K562 (cell line): ENCODE measurements at regions not wholly inside any gene's neighbourhood (a gene's known extent, or its start where the extent isn't known, plus 50 kb on each side); places are given as distances from the start of the nearest gene placed in this dataset.

Experiments
- ATAC-seq: fragments of 200-7000 bp; cut with Tn5 transposase; 3 replicates; pipeline ENCODE4 v1.9.1; 2020; ENCODE audit warnings: moderate library complexity
- BruUV-seq: library from RNA; stranded (reverse); fragments of 400-500 nt; replicated peaks from 2 replicates; lab custom pipeline; 2021; lab: Mats Ljungman, UMichigan
- CTCF ChIA-PET: fragments of 300-600 bp; formaldehyde crosslinking; extraction: SDS; loops from one replicate; lab custom pipeline; 2021; ENCODE audit warnings: low intra/inter-chr PET ratio; lab: Yijun Ruan, JAX
- POLR2A ChIA-PET: fragments of 300-600, 350-650 bp; sonication (Branson Sonifier 250); formaldehyde crosslinking; extraction: SDS; loops from one replicate; lab custom pipeline; 2021; ENCODE audit warnings: antibody characterized with exemption, inconsistent platforms; lab: Yijun Ruan, JAX
- DNase-seq, 4 experiments: peaks; one replicate each; pipeline versions ENCODE4 v3.0.0 to v3.0.0-alpha.2; 2011 to 2018; ENCODE audit warnings: low spot score in 3 of 4, mixed read lengths in 3 of 4; ENCODE audit errors: extremely low read depth in 1 of 4
- FAIRE-seq: peaks from 2 replicates; lab custom pipeline; 2011; peaks lifted over from hg19 to GRCh38; lab: Jason Lieb, UNC
- H2AFZ ChIP-seq: 2 replicates; pipeline ENCODE4 v1.6.0; 2011; ENCODE audit warnings: low read depth, low read length, control low read depth, inconsistent platforms
- H3K27ac ChIP-seq: fragments of 200-600 bp; 3 replicates; pipeline ENCODE4 v1.8.0; 2011; ENCODE audit warnings: low read depth, mild to moderate bottlenecking, control low read depth, inconsistent platforms, low read length, moderate library complexity, mixed read lengths; ENCODE audit errors: extremely low read depth
- H3K27me3 ChIP-seq, 2 experiments: fragments of 300-600 bp in 1 of 2; 2 replicates in 1 of 2; 3 replicates in 1 of 2; pipeline versions ENCODE4 v1.6.0 to v1.8.0; 2011; ENCODE audit warnings: inconsistent platforms in 2 of 2, low read length in 2 of 2, mild to moderate bottlenecking in 1 of 2, mixed read lengths in 1 of 2, moderate library complexity in 1 of 2; ENCODE audit not compliant: control insufficient read depth in 2 of 2, insufficient read depth in 2 of 2
- H3K36me3 ChIP-seq: fragments of 300-600 bp; 3 replicates; pipeline ENCODE4 v1.8.0; 2011; ENCODE audit warnings: mild to moderate bottlenecking, low read length, inconsistent platforms; ENCODE audit not compliant: control insufficient read depth, insufficient read depth
- H3K4me1 ChIP-seq, 2 experiments: fragments of 200-600 bp in 1 of 2; replicated peaks in 1 of 2; 2 replicates in 1 of 2; 3 replicates in 1 of 2; pipeline versions ENCODE4 v1.5.1 to v1.8.0; 2011; ENCODE audit warnings: inconsistent platforms in 2 of 2, low read length in 2 of 2, mild to moderate bottlenecking in 1 of 2, mixed read lengths in 1 of 2, moderate library complexity in 1 of 2; ENCODE audit not compliant: control insufficient read depth in 2 of 2, insufficient read depth in 2 of 2
- H3K4me2 ChIP-seq: 2 replicates; pipeline ENCODE4 v1.6.1; 2011; ENCODE audit warnings: low read length, control low read depth, inconsistent platforms, mixed read lengths; ENCODE audit not compliant: insufficient read depth
- H3K4me3 ChIP-seq: fragments of 200-600 bp; sonication (generic), shearing (Covaris generic); 2 replicates; pipeline ENCODE4 v1.5.1; 2016; ENCODE audit warnings: control low read depth, inconsistent platforms
- H3K79me2 ChIP-seq: fragments of 200-600 bp; 3 replicates; pipeline ENCODE4 v1.8.0; 2011; ENCODE audit warnings: low read length, inconsistent platforms; ENCODE audit not compliant: control insufficient read depth, insufficient read depth
- H3K9ac ChIP-seq, 2 experiments: 2 replicates each; pipeline versions ENCODE4 v1.6.0 to v1.6.1; 2011; ENCODE audit warnings: low read depth in 2 of 2, low read length in 2 of 2, control low read depth in 1 of 2, inconsistent platforms in 1 of 2, mild to moderate bottlenecking in 1 of 2, mixed read lengths in 1 of 2; ENCODE audit not compliant: insufficient read depth in 1 of 2
- H3K9me1 ChIP-seq: one replicate; pipeline ENCODE4 v1.6.0; 2011; ENCODE audit warnings: inconsistent platforms, mild to moderate bottlenecking, low read length, moderate library complexity; ENCODE audit not compliant: control insufficient read depth, insufficient read depth
- H3K9me3 ChIP-seq: replicated peaks from 2 replicates; pipeline ENCODE4 v1.5.1; 2011; ENCODE audit warnings: low read depth, low read length, inconsistent platforms; ENCODE audit not compliant: control insufficient read depth, insufficient read depth
- H4K20me1 ChIP-seq: replicated peaks from 2 replicates; pipeline ENCODE4 v1.6.1; 2011; ENCODE audit warnings: low read length, inconsistent platforms, mixed read lengths; ENCODE audit not compliant: control insufficient read depth, insufficient read depth
- MCM5 ChIP-seq: fragments of 450-650 bp; IDR thresholded peaks from 2 replicates; pipeline ENCODE4 v1.6.1; 2016; ENCODE audit warnings: low read depth
- MITF ChIP-seq: IDR thresholded peaks from 2 replicates; pipeline ENCODE4 v1.6.1; 2014; ENCODE audit warnings: antibody characterized with exemption
- MTF1 ChIP-seq: fragments of 250-450 bp; sonication (Bioruptor Pico); IDR thresholded peaks from 2 replicates; pipeline ENCODE4 v1.9.0; 2021; ENCODE audit warnings: moderate library complexity, mild to moderate bottlenecking, inconsistent platforms, borderline replicate concordance
- PHTF2 ChIP-seq: fragments of 250-450 bp; sonication (Bioruptor Pico); IDR thresholded peaks from 2 replicates; pipeline ENCODE4 v1.5.0; 2021; ENCODE audit warnings: mild to moderate bottlenecking
- SLC30A9 ChIP-seq: fragments of 250-450 bp; sonication (Bioruptor Pico); IDR thresholded peaks from 2 replicates; pipeline ENCODE4 v1.8.0; 2022; ENCODE audit warnings: mild to moderate bottlenecking, moderate library complexity
- U2AF1 ChIP-seq: fragments of 200-400 bp; formaldehyde crosslinking; optimal IDR thresholded peaks from 2 replicates; pipeline ENCODE3; 2017; ENCODE audit warnings: mild to moderate bottlenecking, low read depth, low read length, moderate library complexity
- ZKSCAN8 ChIP-seq: fragments of 200-800 bp; sonication (Bioruptor generic); IDR thresholded peaks from 2 replicates; pipeline ENCODE4 v1.6.1; 2016; ENCODE audit warnings: missing genetic modification characterization, missing compliant biosample characterization
- ZNF785 ChIP-seq: fragments of 250-450 bp; sonication (Bioruptor Pico); IDR thresholded peaks from 2 replicates; pipeline ENCODE4 v1.4.0; 2020; ENCODE audit warnings: mild to moderate bottlenecking
- ZNF79 ChIP-seq: fragments of 250-450 bp; sonication (Bioruptor Pico); IDR thresholded peaks from 2 replicates; pipeline ENCODE4 v1.4.0; 2020; ENCODE audit warnings: low read depth, mild to moderate bottlenecking, moderate library complexity
- WGBS: fragments of 100-300 bp; shearing (Covaris generic); methylation state at CpG from one replicate; pipeline ENCODE4 v1.1.6; 2016; ENCODE audit warnings: low coverage, mixed read lengths; ENCODE audit not compliant: insufficient coverage; ENCODE audit errors: missing lambda C conversion rate; 5-methylcytosine and 5-hydroxymethylcytosine counted together
- in situ Hi-C: fragments of 300-500 bp; cut with MboI; formaldehyde crosslinking; loops from 4 replicates; pipeline ENCODE4 v1.15.0; 2018; ENCODE audit warnings: inconsistent platforms, mixed read lengths
- intact Hi-C: fragments of 100-400 bp; cut with micrococcal nuclease; formaldehyde crosslinking; loops from 2 replicates; pipeline ENCODE4 v1.14.2; 2022
- TF ChIP-seq, protein P1 (sequence below), 2 experiments: fragments of 250-450 bp in 1 of 2; fragments of 450-650 bp in 1 of 2; sonication (Bioruptor Pico) in 1 of 2; IDR thresholded peaks; 2 replicates each; pipeline versions ENCODE4 v1.6.1 to v1.8.0; 2016 to 2021; ENCODE audit warnings: mild to moderate bottlenecking in 2 of 2, moderate library complexity in 2 of 2, missing compliant biosample characterization in 1 of 2, missing genetic modification characterization in 1 of 2
- TF ChIP-seq, protein P2 (sequence below): fragments of 250-450 bp; sonication (Bioruptor Pico); IDR thresholded peaks from 2 replicates; pipeline ENCODE4 v1.5.0; 2022; ENCODE audit warnings: mild to moderate bottlenecking
- TF ChIP-seq, protein P3 (sequence below): fragments of 250-450 bp; sonication (Bioruptor Pico); IDR thresholded peaks from 2 replicates; pipeline ENCODE4 v1.4.0; 2020; ENCODE audit warnings: mild to moderate bottlenecking, moderate library complexity

- H4K20me1 ChIP-seq: no peaks in the 10 kb centered on the region
- in situ Hi-C loops: no loop called here
- POLR2A ChIA-PET: no interaction called here
These were observed 210.9 kb downstream of the DIPK2A start for GRCh38 chr3:144182501-144182900.

More at GRCh38 chr3:144182501-144182900, 210.9 kb downstream of the DIPK2A start:
- Histone ChIP-seq H3K79me2 (no peaks in the 10 kb centered on the region), H3K4me1 (no peaks in the 10 kb centered on the region), H3K9ac (no peak overlapping the region), H3K9me1 (no peaks in the 10 kb centered on the region), H2AFZ (no peak overlapping the region), H3K4me3 (no peak overlapping the region), H3K27ac (no peak overlapping the region), H3K36me3 (no peaks in the 10 kb centered on the region), H3K27me3 (no peaks in the 10 kb centered on the region), H3K9me3 (no peaks in the 10 kb centered on the region), H3K4me2 (no peak overlapping the region)
- ATAC-seq: no peak
- TF ChIP-seq ZNF79 (no peak), U2AF1 (no peak), SLC30A9 (no peak), ZNF785 (CRISPR knock-in tag) (no peak), PHTF2 (CRISPR knock-in tag) (no peak), MITF (no peak), ZKSCAN8 (CRISPR knock-in tag) (no peak), MCM5 (no peak), MTF1 (no peak)
- TF ChIP-seq, protein P1, sequence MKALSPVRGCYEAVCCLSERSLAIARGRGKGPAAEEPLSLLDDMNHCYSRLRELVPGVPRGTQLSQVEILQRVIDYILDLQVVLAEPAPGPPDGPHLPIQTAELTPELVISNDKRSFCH (CRISPR knock-in tag; IDR thresholded peaks at IDR 0.05): no peak
- TF ChIP-seq, protein P1 (tag; IDR thresholded peaks at IDR 0.05): no peak
- TF ChIP-seq, protein P2, sequence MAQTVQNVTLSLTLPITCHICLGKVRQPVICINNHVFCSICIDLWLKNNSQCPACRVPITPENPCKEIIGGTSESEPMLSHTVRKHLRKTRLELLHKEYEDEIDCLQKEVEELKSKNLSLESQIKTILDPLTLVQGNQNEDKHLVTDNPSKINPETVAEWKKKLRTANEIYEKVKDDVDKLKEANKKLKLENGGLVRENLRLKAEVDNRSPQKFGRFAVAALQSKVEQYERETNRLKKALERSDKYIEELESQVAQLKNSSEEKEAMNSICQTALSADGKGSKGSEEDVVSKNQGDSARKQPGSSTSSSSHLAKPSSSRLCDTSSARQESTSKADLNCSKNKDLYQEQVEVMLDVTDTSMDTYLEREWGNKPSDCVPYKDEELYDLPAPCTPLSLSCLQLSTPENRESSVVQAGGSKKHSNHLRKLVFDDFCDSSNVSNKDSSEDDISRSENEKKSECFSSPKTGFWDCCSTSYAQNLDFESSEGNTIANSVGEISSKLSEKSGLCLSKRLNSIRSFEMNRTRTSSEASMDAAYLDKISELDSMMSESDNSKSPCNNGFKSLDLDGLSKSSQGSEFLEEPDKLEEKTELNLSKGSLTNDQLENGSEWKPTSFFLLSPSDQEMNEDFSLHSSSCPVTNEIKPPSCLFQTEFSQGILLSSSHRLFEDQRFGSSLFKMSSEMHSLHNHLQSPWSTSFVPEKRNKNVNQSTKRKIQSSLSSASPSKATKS (CRISPR knock-in tag): no peak
- TF ChIP-seq, protein P3, sequence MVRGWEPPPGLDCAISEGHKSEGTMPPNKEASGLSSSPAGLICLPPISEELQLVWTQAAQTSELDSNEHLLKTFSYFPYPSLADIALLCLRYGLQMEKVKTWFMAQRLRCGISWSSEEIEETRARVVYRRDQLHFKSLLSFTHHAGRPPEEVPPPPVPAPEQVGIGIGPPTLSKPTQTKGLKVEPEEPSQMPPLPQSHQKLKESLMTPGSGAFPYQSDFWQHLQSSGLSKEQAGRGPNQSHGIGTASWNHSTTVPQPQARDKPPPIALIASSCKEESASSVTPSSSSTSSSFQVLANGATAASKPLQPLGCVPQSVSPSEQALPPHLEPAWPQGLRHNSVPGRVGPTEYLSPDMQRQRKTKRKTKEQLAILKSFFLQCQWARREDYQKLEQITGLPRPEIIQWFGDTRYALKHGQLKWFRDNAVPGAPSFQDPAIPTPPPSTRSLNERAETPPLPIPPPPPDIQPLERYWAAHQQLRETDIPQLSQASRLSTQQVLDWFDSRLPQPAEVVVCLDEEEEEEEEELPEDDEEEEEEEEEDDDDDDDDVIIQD: no peak
- intact Hi-C loops: no loop called here
- no TSS peak for BruUV-seq
- no peak for DNase-seq
- WGBS: 0% methylated on average over 1 of the region's 1 CpG
- CTCF ChIA-PET: no interaction called here
- FAIRE-seq: no peak
